Thoracic aorta (tissue), 2 donors: ENCODE measurements at regions not wholly inside any gene's neighbourhood (a gene's known extent, or its start where the extent isn't known, plus 50 kb on each side); places are given as distances from the start of the nearest gene placed in this dataset.

ENCODE experiments used
- ATAC-seq: fragments of 150-250 bp; one replicate; pipeline ENCODE4 v1.8.0; 2017; ENCODE audit warnings: low read depth; ENCODE audit not compliant: insufficient number of reproducible peaks, low FRiP score
- DNase-seq: peaks from one replicate; pipeline ENCODE4 v3.0.0-alpha.2; 2020; ENCODE audit warnings: low spot score
- H3K27ac ChIP-seq, 2 donors: fragments of 200-600 bp; sonication (generic); 1 replicate in 1 of 2; 2 replicates in 1 of 2; pipeline ENCODE4 v1.5.1; 2016; ENCODE audit warnings: mild to moderate bottlenecking in 2 of 2, moderate library complexity in 2 of 2
- H3K27me3 ChIP-seq: fragments of 200-600 bp; sonication (generic); replicated peaks from 2 replicates; pipeline ENCODE4 v1.6.0; 2016; ENCODE audit warnings: mild to moderate bottlenecking; ENCODE audit not compliant: insufficient read depth
- H3K36me3 ChIP-seq: fragments of 200-600 bp; sonication (generic); one replicate; pipeline ENCODE4 v1.5.1; 2016
- H3K4me1 ChIP-seq, 2 donors: fragments of 200-600 bp; sonication (generic); 1 replicate in 1 of 2; 2 replicates in 1 of 2; pipeline versions ENCODE4 v1.5.1 to v1.6.0; 2016; ENCODE audit warnings: low read depth in 2 of 2, mild to moderate bottlenecking in 1 of 2; ENCODE audit not compliant: control insufficient read depth in 1 of 2
- H3K4me3 ChIP-seq: fragments of 200-600 bp; sonication (generic); 2 replicates; pipeline ENCODE4 v1.5.1; 2016; ENCODE audit warnings: mild to moderate bottlenecking
- H3K9me3 ChIP-seq: fragments of 200-600 bp; sonication (generic); 2 replicates; pipeline ENCODE4 v1.5.1; 2016
- TF ChIP-seq, protein P1 (sequence below): fragments of 200-600 bp; sonication (generic); IDR thresholded peaks from one replicate; pipeline ENCODE4 v1.5.1; 2019; ENCODE audit warnings: antibody characterized with exemption

DNA sequence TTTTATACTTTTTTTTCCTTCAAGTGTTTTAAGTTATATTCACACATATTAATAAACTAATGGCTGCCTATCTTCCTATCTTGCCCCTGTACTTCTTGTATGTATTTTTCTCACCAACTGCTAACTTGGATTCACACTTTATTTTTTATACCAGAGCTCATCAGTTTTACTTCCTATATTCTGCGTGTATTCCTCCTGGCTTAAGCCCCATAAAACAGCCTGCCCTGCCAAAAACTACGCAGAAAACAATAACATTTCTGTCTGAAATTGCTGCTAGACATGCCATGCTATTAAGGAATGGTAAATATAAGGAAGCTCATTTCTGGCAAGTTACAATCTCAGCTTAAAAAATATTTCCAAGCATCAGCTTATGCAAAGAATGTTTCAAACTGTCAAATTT is 172.3 kb downstream of the UBE2E3 start:
- Histone ChIP-seq H3K9me3 (peaks cover 3% of the 10 kb centered on the region), H3K27ac (no peak overlapping the region), H3K27me3 (no peaks in the 10 kb centered on the region), H3K36me3 (no peaks in the 10 kb centered on the region), H3K4me1 (no peaks in the 10 kb centered on the region), H3K4me3 (no peak overlapping the region)
- ATAC-seq: no peak
- TF ChIP-seq, protein P1, sequence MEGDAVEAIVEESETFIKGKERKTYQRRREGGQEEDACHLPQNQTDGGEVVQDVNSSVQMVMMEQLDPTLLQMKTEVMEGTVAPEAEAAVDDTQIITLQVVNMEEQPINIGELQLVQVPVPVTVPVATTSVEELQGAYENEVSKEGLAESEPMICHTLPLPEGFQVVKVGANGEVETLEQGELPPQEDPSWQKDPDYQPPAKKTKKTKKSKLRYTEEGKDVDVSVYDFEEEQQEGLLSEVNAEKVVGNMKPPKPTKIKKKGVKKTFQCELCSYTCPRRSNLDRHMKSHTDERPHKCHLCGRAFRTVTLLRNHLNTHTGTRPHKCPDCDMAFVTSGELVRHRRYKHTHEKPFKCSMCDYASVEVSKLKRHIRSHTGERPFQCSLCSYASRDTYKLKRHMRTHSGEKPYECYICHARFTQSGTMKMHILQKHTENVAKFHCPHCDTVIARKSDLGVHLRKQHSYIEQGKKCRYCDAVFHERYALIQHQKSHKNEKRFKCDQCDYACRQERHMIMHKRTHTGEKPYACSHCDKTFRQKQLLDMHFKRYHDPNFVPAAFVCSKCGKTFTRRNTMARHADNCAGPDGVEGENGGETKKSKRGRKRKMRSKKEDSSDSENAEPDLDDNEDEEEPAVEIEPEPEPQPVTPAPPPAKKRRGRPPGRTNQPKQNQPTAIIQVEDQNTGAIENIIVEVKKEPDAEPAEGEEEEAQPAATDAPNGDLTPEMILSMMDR: no peak
- no peak for DNase-seq

DNA sequence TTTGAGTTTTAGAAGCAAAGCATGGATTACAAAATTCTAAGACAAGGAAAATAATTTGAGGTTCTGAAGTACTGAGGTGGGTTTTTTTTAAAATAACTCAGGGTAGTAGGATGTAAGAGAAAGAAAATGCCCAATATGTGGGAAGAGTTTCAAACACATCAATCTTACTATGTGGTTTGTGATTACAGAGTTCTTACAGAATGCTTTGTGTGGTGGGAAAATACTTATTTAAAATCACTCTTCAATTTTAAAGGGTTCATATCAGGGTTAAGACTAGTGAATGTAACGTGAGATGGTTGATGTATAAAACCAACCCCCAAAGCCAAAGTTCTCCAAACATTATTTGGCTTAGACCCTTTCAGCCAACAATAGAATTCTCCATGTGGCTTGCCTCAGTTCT is 173.5 kb downstream of the UBE2E3 start:
- no peaks in the 10 kb centered on the region for H3K4me1 ChIP-seq
- H3K27me3 ChIP-seq: no peaks in the 10 kb centered on the region
- peaks cover 3% of the 10 kb centered on the region for H3K9me3 ChIP-seq
- H3K4me3 ChIP-seq: no peak overlapping the region
- ATAC-seq (no peak), DNase-seq (no peak)
- H3K36me3 ChIP-seq: no peaks in the 10 kb centered on the region
- H3K27ac ChIP-seq: no peak overlapping the region
- TF ChIP-seq, protein P1: no peak

DNA sequence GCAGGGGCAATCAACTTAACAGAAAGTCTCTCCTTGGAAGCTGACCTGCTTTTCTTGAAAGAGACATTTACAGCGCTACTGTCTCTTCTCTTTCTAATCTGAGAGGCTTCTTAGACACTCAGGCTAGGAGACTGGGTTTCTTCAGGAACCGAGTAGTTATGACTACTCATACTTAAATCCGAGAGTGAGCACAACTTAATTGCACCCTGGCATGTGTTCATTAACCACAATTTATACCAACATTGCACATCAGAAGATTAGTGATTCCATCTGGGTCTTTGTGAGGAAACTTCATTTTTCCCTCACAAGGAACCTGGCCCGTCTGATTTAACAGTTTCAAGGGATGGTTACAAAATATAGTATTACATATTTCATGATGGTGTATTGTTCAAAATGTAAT is 176.9 kb downstream of the UBE2E3 start:
- Histone ChIP-seq H3K4me3 (no peak overlapping the region), H3K36me3 (no peaks in the 10 kb centered on the region)
- no peak for ATAC-seq

DNA sequence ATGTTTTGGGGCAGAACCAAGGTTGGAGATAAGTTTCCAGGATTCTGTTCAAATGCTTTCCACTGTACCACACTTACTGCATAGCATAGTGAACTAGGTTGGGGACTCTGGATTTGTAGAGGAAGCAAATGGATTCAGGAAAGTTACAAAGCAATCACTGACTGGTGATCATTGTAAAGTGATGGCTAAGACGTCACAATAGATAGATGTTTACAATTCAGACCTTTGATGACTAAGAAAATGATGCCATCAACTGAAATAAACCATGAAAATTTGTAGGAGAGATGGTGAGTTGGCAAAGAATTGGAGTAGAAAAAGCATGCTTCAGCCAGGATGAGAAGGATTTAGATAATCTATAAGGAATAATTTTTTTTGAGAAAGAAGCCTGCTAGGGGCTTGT is 178.0 kb downstream of the UBE2E3 start:
- H3K9me3 ChIP-seq: peaks cover 3% of the 10 kb centered on the region
- no peaks in the 10 kb centered on the region for H3K27me3 ChIP-seq
- no peaks in the 10 kb centered on the region for H3K36me3 ChIP-seq
- no peak for ATAC-seq
- no peak for DNase-seq
- no peak overlapping the region for H3K27ac ChIP-seq
- H3K4me3 ChIP-seq: no peak overlapping the region
- TF ChIP-seq, protein P1: no peak
- no peaks in the 10 kb centered on the region for H3K4me1 ChIP-seq

More for the DNA sequence above, 176.9 kb downstream of the UBE2E3 start:
- Histone ChIP-seq H3K27ac (no peak overlapping the region), H3K9me3 (peaks cover 3% of the 10 kb centered on the region), H3K4me1 (no peaks in the 10 kb centered on the region), H3K27me3 (no peaks in the 10 kb centered on the region)
- no peak for DNase-seq
- TF ChIP-seq, protein P1: no peak

DNA sequence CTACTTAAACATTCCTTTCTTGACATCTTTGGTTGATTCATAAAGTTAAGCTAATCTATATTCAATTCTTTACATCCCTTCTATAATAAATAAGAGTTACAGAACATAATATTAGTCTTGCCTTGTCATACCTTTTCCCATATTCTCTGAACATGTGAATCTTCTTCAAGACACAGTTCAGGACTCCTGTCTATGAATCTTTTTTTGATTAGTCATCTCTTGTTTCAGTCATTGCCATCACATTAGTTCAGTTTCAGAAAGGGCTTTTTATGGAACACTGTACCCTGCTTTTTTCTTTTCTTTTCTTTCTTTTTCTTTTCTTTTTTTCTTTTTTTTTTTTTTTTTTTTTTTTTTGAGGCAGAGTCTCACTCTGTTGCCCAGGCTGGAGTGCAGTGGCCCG is 181.2 kb downstream of the UBE2E3 start:
- DNase-seq: no peak
- no peaks in the 10 kb centered on the region for H3K4me1 ChIP-seq
- no peak for ATAC-seq
- no peaks in the 10 kb centered on the region for H3K9me3 ChIP-seq
- TF ChIP-seq, protein P1: no peak
- no peak overlapping the region for H3K4me3 ChIP-seq
- H3K36me3 ChIP-seq: no peaks in the 10 kb centered on the region
- no peak overlapping the region for H3K27ac ChIP-seq
- H3K27me3 ChIP-seq: no peaks in the 10 kb centered on the region
